Adrenal gland (tissue), 9 donors: ENCODE measurements at regions not wholly inside any gene's neighbourhood (a gene's known extent, or its start where the extent isn't known, plus 50 kb on each side); places are given as distances from the start of the nearest gene placed in this dataset.

ENCODE experiments used
- DNase-seq, 7 donors: peaks; one replicate each; pipeline ENCODE4 v3.0.0-alpha.2; 2019 to 2020
- H3K27ac ChIP-seq, 5 donors: fragments of 200-600 bp; sonication (generic) in 4 of 5; 1 replicate in 3 of 5; 2 replicates in 2 of 5; pipeline versions ENCODE4 v1.5.1 to v1.8.0; 2016 to 2020; ENCODE audit warnings: mild to moderate bottlenecking in 1 of 5
- H3K27me3 ChIP-seq: fragments of 200-600 bp; 2 replicates; pipeline ENCODE4 v1.8.0; 2021
- H3K36me3 ChIP-seq, 2 donors: fragments of 200-600 bp; replicated peaks in 1 of 2; 1 replicate in 1 of 2; 2 replicates in 1 of 2; pipeline versions ENCODE4 v1.5.1 to v1.8.0; 2018 to 2022
- H3K4me1 ChIP-seq, 2 donors: fragments of 200-600 bp; replicated peaks in 1 of 2; 1 replicate in 1 of 2; 2 replicates in 1 of 2; pipeline versions ENCODE4 v1.5.1 to v1.8.0; 2018 to 2021
- H3K4me3 ChIP-seq, 4 donors: fragments of 200-600 bp; sonication (generic) in 3 of 4; one replicate each; pipeline ENCODE4 v1.5.1; 2016 to 2018
- H3K9me3 ChIP-seq, 3 donors: fragments of 200-600 bp; sonication (generic) in 1 of 3; replicated peaks in 1 of 3; 1 replicate in 2 of 3; 2 replicates in 1 of 3; pipeline versions ENCODE4 v1.5.1 to v1.8.0; 2016 to 2021
- CTCF ChIP-seq, 6 experiments: fragments of 450-650 bp in 4 of 6; fragments of 200-600 bp in 2 of 6; sonication (generic) in 1 of 6; IDR thresholded peaks; 1 replicate in 5 of 6; 2 replicates in 1 of 6; pipeline versions ENCODE4 v1.5.1 to v1.8.0; 2016 to 2021; ENCODE audit warnings: antibody characterized with exemption in 6 of 6, mild to moderate bottlenecking in 2 of 6, moderate library complexity in 1 of 6
- POLR2A ChIP-seq, 2 donors: fragments of 450-650 bp; IDR thresholded peaks; one replicate each; pipeline ENCODE4 v1.6.1; 2017; ENCODE audit warnings: antibody characterized with exemption in 2 of 2, mild to moderate bottlenecking in 2 of 2, moderate library complexity in 1 of 2
- WGBS, 4 donors: extraction: QIAGEN DNeasy Blood & Tissue Kit in 2 of 4; methylation state at CpG; one replicate each; pipeline versions ENCODE4 v1.1.5 to v1.1.7; 2013 to 2017; 5-methylcytosine and 5-hydroxymethylcytosine counted together
- intact Hi-C, 2 donors: fragments of 100-400 bp; cut with DNase I; formaldehyde crosslinking; loops; one replicate each; pipeline versions ENCODE4 v1.14.1 to v1.15.0; 2022 to 2023
- donor health status: healthy with polysubstance abuse.
- donor health status: Bipolar disorder and iron deficiency.
- donor health status: DM: yes; HTN: yes; CAD: no.
- donor health status: DM: no; HTN: no; CAD: no.
- donor health status: DM: no; HTN: no; CAD: no.

GRCh38 chr2:139394801-139395200, 614.6 kb upstream of the NXPH2 start:
- no peak overlapping the region for H3K4me3 ChIP-seq
- TF ChIP-seq POLR2A (IDR thresholded peaks at IDR 0.05) (no peak), CTCF (IDR thresholded peaks at IDR 0.05) (no peak)
- H3K27me3 ChIP-seq: no peaks in the 10 kb centered on the region
- intact Hi-C loops: no loop called here
- no peaks in the 10 kb centered on the region for H3K9me3 ChIP-seq
- 58 to 75% (median 63%) methylated on average over 2 of the region's 2 CpGs for WGBS, 4 donors
- no peak overlapping the region for H3K27ac ChIP-seq
- no peak for DNase-seq
- H3K36me3 ChIP-seq: no peaks in the 10 kb centered on the region
- H3K4me1 ChIP-seq: no peaks in the 10 kb centered on the region

- 80 to 90% (median 86%) methylated on average over 2 of the region's 2 CpGs for WGBS, 4 donors
- Histone ChIP-seq H3K27ac (no peak overlapping the region), H3K9me3 (no peaks in the 10 kb centered on the region), H3K36me3 (no peaks in the 10 kb centered on the region), H3K27me3 (no peaks in the 10 kb centered on the region), H3K4me3 (no peak overlapping the region), H3K4me1 (no peaks in the 10 kb centered on the region)
- TF ChIP-seq CTCF (IDR thresholded peaks at IDR 0.05) (no peak), POLR2A (IDR thresholded peaks at IDR 0.05) (no peak)
- intact Hi-C loops: no loop called here
- DNase-seq: no peak
These were observed 609.2 kb upstream of the NXPH2 start for GRCh38 chr2:139389391-139389790.

- Histone ChIP-seq H3K27me3 (no peaks in the 10 kb centered on the region), H3K9me3 (no peaks in the 10 kb centered on the region), H3K27ac (no peak overlapping the region), H3K4me3 (no peak overlapping the region), H3K36me3 (no peaks in the 10 kb centered on the region), H3K4me1 (no peaks in the 10 kb centered on the region)
- intact Hi-C loops: no loop called here
- 77 to 98% (median 89%) methylated on average over 1 of the region's 1 CpG for WGBS, 4 donors
- no peak for DNase-seq
- no peak for TF ChIP-seq CTCF (IDR thresholded peaks at IDR 0.05)
- TF ChIP-seq POLR2A (IDR thresholded peaks at IDR 0.05): no peak
These were observed 606.2 kb upstream of the NXPH2 start for GRCh38 chr2:139386401-139386800.

GRCh38 chr2:139383532-139383931, 603.3 kb upstream of the NXPH2 start:
- intact Hi-C loops: no loop called here

More at GRCh38 chr2:139383532-139383931, 603.3 kb upstream of the NXPH2 start:
- DNase-seq: no peak
- H3K4me1 ChIP-seq: no peaks in the 10 kb centered on the region
- TF ChIP-seq POLR2A (IDR thresholded peaks at IDR 0.05): no peak
- no peak for TF ChIP-seq CTCF (IDR thresholded peaks at IDR 0.05)
- no peaks in the 10 kb centered on the region for H3K36me3 ChIP-seq
- H3K27me3 ChIP-seq: no peaks in the 10 kb centered on the region
- H3K9me3 ChIP-seq: no peaks in the 10 kb centered on the region
- no peak overlapping the region for H3K4me3 ChIP-seq
- H3K27ac ChIP-seq: no peak overlapping the region
